GM18909 (cell line): ENCODE measurements at regions not wholly inside any gene's neighbourhood (a gene's known extent, or its start where the extent isn't known, plus 50 kb on each side); places are given as distances from the start of the nearest gene placed in this dataset.

Source experiments
- ATAC-seq: cut with Tn5 transposase; IDR thresholded peaks from one replicate; pipeline ENCODE4 v1.9.1; 2021; ENCODE audit warnings: mild to moderate bottlenecking; ENCODE audit not compliant: unreplicated experiment, poor library complexity

DNA sequence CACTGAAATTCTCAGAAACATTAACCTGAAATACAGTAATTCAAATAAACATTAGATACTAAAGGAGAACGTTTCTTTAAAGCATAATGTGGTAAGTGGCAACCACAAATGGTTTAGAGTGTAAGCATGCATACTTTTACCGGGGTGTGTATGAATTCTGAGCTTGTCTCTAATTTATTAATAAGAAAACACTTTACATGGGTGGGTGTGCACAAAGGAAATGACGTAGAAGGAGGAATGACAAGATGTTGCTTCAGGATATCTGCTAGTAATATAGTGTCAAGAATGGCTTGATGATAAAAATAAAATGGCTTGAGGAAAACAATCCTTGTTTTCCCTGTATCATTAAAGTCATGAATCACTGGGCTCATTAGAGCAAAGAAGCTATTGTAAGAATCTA, 92.5 kb downstream of the ARL4A start:
- ATAC-seq: no peak

DNA sequence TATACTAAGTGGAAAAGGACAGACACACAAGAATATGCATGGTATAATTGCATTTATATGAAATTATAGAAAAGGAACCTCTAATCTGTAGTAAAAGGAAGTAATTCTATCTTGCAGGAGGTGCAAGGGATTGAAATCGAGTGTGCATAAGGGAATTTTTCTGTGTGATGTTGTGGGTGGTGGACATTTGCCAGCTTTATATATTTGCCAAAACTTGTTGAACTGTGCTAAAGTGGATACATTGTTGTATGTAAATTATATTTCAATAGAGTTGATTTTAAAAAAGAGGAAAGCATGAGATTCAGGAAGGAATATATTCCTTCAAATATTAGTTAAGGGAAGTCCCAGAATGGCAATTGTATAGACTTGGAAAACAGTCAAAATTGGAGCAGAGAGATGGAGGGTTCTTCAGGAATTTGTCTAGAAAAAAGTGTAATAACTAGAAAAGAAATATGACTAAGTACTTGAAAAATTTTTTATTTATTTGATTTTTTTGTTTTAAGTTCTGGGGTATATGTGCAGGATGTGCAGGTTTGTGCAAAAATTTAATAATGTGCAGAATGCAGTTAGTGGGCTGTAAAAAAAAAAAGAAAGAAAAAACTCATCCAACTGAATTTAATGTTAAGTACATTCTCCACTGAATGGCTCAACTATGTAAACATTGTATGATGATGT, 96.1 kb downstream of the ARL4A start:
- ATAC-seq: no peak

DNA sequence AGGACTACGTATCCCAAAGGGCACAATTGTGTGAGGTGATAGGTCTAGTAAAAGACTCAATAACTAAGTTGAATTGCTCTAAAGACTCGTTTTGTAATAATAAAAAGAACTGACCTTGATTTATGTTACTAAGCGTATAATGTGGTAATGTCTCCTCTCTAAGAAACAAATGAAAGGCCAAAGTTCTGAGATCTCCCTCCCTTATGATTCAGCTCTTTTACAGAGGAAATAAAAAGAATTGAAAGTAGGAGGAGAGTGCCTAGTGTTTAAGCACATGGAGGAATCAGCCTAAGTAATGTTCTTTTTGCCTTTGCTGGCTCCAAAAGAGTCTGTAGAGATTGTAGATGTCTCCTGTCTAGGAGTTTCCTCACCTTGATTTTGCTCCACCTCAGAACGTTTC, 98.0 kb downstream of the ARL4A start:
- ATAC-seq: no peak

DNA sequence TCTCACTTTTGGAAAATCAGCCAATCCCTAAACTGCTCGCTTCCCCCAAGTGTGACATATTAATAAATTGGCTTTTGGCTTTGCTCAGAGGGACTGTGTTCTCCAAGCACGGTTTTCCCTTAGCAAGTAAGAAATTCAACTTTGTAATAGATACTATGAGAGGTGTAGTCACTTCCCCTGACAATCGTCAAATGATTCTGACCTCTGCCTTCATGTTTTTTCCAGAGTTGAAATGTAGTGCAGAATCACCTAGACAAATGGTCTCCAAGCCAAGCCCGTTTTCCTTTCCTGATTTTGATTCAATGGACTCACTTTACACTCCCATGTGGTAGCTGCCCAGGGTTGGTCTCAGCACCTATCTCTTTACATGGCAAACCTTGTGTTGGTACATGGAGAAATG, 99.1 kb downstream of the ARL4A start:
- ATAC-seq: no peak

DNA sequence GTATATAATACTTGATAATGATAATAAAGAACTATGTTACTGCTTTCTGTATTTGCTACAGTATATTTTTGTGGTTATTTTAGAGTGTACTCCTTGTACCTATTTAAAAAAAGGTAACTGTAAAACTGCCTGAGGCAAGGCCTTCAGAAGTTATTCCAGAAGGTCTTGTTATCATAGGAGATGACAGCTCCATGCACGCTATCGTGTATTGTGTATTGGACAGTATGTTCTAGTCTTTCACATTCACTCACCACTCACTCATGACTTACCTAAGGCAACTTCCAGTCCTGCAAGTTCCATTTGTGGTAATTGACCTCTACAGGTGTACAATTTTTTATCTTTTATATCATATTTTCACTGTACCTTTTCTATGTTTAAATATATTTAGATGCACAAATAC, 100.7 kb downstream of the ARL4A start:
- no peak for ATAC-seq

DNA sequence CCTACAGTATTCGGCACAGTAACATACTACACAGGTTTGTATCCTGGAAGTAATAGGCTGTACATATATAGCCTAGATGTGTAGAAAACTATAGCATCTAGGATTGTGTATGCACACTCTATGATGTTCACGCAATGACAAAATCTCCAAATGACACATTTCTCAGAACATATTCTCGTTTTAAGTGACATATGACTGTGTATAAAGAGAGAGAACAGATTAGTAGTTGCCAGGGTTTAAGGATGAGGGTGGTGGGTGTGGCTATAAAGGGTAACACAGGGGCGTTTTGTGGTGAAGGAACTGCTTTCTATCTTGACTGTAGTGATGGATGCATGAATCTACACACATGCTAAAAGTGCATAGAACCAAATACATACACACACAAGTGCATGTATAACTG, 101.2 kb downstream of the ARL4A start:
- ATAC-seq: no peak

DNA sequence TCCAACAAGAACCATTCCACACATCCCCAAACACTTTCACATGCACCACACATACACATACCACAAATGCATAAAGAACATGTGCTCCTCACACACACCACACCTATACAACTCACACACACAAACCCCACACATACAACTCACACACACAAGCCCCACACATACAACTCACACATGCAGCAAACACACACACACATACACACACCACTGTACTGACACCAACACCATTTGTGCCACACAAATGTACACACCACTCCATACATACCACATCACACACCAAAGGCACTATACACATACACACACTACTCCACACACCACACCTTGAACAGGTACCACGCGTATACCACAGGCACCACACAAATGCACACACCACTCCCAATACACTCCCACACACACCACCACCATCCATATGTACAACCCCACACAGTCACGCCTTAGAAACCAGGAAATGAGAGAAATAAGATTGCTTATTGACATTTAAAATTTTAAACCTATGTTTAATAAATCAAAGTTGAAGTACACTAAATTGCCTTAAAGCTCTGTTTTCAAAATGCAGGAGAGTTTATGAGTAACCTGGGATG, 107.4 kb downstream of the ARL4A start:
- ATAC-seq: no peak

DNA sequence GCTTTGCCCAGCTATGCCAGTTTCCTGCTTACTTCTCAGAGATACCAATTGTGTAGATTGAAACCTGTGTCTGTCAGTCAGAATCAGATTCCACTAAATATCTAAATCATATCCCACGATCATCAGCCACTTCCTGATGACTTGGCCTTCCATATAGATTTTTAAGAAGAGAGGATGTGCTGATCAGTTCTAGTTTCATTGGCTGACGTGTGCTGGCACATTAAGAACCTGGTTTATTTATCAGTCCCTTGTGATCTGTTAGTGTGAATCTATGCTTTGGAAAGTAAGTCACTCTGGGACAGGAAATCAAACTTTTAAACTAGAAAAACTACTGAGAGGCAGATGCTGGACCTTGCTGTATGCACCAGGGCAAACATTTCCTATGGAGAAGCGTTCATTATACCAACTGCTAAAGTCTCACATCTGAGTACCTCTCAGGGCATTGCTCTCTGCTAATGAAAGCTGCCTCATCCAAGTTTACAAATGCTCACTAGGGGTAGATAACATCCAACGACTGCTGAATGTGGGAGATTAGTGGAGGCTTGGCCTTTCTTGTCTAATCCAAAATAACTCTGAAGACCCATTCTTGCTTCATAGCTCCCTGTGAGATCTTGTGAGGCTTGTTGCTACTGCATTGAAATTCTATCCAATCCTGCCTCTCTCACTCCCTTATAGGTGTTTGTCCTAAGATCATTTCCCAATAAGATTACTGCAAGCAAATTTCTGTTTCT, 109.1 kb downstream of the ARL4A start:
- no peak for ATAC-seq

DNA sequence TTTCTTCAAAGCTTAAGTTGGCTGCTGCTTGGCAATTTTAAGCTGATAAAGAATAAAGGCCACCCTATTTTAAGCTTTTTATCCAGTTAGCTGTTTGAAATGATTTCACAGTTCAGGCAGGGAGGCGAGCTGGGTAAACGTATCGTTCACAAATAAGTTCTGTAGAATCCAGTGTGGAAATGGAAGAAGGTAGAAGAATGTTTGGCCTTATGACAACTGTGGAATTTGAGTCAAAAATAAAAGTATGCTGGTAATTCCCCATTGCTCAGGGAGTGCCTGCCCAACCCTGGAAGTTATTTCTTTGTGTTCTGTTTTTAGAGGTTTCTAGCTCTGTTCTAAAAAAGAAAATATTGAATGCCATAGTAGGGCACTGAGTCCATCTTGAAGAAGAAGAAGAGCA, 113.1 kb downstream of the ARL4A start:
- no peak for ATAC-seq

DNA sequence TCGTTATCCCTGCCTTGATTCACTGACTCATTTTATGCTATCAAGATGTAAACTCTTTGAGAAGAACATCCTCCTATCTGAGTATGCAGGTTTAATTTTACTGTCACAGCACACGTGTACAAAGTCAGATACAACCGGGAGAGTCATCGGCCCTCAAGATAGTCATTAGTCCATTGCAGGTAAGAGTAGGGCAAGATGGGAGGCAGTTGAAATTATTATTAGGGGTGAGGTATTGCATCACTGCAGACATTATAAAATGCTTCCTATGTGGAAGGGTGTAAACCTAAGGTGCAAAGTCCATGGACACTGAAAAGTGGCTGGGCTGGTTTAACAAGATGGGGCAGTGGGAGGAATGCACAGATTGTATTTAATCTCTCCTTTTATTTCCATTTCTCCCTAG, 113.7 kb downstream of the ARL4A start:
- ATAC-seq: no peak

DNA sequence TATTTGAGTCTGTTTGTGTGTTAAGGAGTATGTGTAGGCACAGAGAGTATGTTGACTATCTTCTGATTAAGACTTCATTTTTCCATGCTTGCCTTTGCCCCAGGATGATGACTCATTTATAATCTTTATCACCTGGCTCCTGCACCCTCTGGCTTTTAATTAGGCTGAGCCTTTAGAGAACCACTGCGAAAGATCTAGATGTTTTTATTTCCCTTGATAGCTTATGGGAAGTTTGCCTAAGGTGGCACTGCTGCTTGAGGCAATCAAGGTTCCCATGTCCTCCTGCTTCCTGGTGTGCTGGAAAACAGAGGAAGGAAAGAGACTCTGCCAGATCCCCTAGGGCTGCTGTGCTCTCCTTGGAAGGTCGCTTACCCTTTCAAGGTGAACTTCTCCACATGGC, 114.6 kb downstream of the ARL4A start:
- ATAC-seq: no peak

DNA sequence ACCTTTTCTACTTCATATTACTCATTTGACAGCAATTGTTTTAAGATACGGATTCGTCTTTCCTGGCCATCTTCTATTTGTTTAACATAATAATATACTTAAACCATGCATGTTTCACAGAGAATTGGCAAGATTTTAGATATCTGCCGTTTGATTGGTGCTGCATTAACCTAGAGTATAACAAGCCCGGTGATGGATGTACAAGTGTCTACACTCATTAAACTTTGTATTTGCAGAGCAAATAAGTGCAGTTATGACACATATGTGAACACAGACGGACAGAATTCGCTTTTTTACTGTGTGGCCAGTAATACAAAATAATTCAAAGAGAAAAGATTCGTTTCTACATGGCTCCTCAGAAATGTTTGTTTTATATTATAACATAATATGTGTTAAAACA, 116.1 kb downstream of the ARL4A start:
- no peak for ATAC-seq

DNA sequence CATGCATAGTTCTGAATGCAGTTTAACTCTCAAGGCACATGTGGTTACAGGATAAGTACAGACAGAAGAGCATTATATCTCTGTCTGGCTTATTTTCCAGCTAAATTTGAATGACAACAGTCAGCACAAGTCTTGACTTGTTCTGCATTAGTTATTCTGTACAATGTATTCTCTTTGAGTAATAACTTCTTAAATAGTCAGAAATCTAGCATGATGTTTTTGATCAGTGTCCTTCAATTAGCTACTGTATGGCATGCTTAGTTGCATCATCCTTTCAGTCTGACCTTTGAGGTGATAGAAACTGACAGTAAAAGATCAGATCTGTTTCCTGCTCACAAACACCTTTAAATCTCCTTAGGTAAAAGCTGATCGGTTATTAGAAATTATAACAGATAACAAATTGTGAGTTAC, 118.1 kb downstream of the ARL4A start:
- ATAC-seq: no peak

DNA sequence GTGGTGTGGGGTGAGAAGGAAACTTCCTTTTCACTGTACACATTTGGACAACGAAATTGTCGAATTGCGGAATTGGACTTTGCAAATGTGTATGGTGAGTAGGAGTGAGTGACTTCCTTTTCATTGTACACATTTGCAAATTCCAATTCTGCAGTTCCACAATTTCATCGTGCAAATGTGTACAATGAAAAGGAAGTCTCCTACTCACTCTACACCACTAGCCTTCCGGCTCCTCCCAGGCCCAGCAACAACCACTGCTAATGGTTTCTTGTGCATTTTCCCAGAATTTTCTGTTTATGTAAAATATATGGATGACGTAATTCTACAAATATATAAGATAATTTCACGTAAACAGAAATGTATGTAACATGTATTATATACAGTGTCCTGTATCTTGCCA, 118.5 kb downstream of the ARL4A start:
- ATAC-seq: no peak

DNA sequence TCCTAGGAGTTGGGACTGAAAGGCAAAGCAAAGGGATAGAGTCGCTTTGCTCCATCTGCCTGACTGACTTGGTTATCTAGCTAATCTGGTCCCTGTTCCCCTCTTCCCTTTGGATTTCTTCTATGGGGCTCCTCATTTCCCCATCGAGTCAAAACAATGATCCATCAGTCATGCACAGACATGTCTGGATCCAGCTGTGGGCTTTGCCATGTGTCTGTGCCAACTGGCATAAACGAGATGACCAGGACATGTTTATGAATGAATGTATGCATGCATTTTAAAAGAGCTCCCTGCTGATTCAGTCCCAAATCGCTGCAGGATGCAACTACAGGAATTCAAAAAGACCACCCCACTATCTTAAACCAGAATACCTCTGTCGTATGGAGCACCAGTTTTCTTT, 122.0 kb downstream of the ARL4A start:
- ATAC-seq: no peak

DNA sequence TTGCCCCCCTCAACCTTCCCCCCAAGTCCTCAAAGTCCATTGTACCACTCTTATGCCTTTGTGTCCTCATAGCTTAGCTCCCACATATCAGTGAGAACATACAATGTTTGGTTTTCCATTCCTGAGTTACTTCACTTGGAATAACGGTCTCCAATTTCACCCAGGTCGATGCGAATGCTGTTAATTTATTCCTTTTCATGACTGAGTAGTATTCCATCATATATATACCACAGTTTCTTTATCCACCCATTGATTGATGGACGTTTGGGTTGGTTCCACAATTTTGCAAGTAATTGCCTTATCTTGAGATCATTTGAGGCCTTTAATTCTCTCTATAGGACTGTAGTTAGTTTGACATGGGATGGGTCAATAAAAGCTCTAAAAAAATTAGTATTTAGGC, 124.7 kb downstream of the ARL4A start:
- no peak for ATAC-seq

DNA sequence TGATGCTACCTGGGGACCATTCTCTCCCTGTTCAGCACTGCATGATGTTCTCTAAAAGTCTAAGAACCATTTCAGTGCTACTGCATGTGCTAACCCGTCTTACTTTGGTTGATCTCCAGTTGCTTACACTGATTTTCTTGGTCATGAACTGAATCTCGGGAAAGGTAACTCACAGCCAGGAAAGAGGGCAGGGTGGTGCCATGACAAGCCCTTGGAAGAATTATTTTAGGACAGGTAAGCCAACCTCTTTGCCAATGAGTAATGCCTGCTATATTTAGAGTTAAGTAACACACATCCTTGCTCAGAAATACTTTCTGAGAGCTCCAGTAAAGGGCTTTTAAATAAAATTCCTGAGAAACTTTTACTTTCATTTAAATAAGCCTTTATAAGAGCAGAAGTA, 126.7 kb downstream of the ARL4A start:
- no peak for ATAC-seq

DNA sequence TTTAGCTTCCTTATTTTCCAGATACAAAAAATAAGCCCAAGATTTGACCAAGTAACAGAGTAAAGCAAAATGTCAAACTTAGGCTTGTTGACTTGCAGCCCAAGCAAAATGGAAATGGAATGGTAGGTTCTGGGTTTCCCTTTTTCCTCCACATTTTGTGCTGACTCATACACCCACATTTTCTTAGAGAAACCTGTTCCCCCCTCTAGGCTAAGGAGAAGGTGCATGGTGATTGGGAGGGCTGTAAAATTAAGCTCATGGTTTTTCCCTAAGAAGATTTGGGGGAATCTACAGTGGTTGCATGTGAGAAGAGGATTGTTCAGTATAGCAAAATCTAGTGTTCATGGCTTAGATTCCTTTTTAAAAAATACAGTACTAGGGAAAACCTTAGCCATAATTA, 127.4 kb downstream of the ARL4A start:
- no peak for ATAC-seq

DNA sequence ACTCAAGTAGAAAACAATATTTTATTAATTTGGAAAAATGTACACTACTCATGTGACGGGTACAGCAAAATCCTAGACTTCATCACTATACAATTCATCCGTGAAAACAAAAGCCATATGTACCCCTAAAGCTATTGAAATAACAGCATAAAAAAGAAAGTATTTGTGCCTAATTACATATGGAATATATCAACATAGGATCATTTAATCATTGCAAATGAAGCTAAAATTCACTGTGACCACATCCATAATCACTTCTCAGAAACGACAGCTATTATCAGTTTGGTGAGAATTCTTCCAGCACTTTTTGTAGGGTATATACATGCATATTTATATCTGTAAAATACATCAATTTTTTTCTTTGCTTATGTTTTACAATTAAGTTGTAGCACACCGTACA, 128.0 kb downstream of the ARL4A start:
- ATAC-seq: no peak

DNA sequence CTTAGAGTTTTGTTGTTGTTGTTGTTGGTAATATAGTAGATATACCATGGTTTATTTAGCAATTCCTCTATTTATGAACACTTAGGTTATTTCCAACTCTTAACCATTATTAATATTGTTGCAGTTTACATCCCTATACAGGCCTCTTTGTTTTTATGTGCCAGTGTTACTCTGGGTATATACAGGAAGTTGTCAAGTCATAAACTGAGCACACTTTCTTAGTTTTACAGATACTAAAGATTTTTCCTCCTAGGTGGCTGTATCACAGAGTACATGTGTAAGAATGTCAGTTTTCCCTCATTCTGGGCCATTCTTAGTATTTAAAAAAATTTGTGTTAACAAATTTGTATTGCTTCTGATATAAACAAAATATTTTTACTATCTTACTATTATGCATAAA, 128.4 kb downstream of the ARL4A start:
- ATAC-seq: no peak

DNA sequence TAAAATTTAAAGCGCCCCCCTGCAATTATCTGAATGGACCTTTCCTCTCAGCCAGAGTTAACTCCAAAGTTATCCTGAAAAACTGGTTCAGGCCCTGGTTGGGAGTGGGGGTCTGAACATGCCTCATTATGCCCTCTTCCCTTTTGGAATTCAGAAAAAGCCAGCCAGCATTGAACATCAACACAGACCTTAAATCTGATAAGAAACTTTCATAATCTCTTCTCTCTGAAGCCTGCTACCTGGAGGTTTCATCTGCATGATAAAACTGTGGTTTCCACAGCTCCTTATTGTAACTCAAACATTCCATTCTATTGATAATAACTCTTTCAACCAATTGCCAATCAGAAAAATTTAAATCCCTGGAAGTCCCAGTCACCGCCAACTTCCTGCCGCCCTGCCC, 133.3 kb downstream of the ARL4A start:
- ATAC-seq: no peak

DNA sequence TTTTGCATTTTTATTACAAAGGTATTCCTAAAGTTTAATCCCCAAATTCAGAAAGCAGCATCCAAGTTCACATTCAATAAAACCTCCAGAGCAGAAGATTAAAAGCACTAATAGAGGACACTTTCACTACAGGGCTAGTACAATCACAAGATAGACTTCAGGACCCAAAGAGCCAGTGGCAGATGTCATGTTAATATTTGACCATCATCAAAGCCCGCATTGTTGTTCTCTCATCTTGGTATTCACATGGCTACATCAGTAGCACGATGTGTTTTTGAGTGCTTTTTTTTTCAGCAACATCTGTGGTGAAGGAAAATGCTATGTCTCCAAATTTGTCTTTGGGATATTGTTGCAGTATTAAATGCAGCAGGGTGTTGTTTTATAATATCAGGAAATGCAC, 134.3 kb downstream of the ARL4A start:
- no peak for ATAC-seq
